ENCODE measurements at regions not wholly inside any gene's neighbourhood (a gene's known extent, or its start where the extent isn't known, plus 50 kb on each side); places are given as distances from the start of the nearest gene placed in this dataset.

GRCh38 chr14:61918998-61919397, 156.8 kb downstream of the SNAPC1 start:
- Histone ChIP-seq H3K27me3 (peaks cover 0 to 12% (median 3%) of the 10 kb centered on the region in 7 donors), H3K4me3 (no peak overlapping the region), H3K9me3 (no peaks in the 10 kb centered on the region), H3K36me3 (no peaks in the 10 kb centered on the region), H3K4me1 (no peaks in the 10 kb centered on the region), H3K27ac (no peak overlapping the region)
- DNase-seq = no peak
- TF ChIP-seq, protein P1, sequence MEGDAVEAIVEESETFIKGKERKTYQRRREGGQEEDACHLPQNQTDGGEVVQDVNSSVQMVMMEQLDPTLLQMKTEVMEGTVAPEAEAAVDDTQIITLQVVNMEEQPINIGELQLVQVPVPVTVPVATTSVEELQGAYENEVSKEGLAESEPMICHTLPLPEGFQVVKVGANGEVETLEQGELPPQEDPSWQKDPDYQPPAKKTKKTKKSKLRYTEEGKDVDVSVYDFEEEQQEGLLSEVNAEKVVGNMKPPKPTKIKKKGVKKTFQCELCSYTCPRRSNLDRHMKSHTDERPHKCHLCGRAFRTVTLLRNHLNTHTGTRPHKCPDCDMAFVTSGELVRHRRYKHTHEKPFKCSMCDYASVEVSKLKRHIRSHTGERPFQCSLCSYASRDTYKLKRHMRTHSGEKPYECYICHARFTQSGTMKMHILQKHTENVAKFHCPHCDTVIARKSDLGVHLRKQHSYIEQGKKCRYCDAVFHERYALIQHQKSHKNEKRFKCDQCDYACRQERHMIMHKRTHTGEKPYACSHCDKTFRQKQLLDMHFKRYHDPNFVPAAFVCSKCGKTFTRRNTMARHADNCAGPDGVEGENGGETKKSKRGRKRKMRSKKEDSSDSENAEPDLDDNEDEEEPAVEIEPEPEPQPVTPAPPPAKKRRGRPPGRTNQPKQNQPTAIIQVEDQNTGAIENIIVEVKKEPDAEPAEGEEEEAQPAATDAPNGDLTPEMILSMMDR (IDR thresholded peaks at IDR 0.05) = no peak
- intact Hi-C loops (cut with DNase I) = no loop called here
- ATAC-seq = peak in 2 of 8 donors; percentile 55 to 64
- 43 to 44% methylated on average over 2 of the region's 2 CpGs for WGBS, 2 donors

DNA sequence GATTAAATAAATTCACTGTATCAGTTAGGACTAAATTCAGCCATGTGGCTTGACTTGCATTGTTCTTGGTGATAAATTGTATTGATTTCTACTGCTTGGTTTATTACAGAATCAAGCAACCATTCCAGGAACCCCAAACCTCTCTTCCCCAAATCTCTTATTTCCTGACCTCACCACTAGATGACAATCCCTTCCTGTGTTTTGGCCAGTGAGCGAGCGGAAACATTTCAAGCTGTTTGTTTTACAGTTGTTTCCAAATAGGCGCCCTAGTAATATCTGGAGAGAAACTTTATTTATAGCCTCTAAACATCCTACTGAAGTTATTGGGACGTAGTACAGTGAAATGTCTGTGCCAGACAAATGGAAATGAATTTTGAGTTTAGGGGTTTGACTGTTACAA, 161.1 kb downstream of the SNAPC1 start:
- Histone ChIP-seq H3K4me3 (no peak overlapping the region), H3K9me3 (no peaks in the 10 kb centered on the region), H3K4me1 (no peaks in the 10 kb centered on the region), H3K36me3 (no peaks in the 10 kb centered on the region), H3K27ac (no peak overlapping the region), H3K27me3 (peaks cover 0 to 20% (median 6%) of the 10 kb centered on the region in 7 donors)
- WGBS, 2 donors = 24 to 29% methylated on average over 4 of the region's 4 CpGs
- no peak for DNase-seq
- TF ChIP-seq, protein P1 (IDR thresholded peaks at IDR 0.05) = no peak
- ATAC-seq = no peak
- intact Hi-C loops (cut with DNase I) = no loop called here

GRCh38 chr14:61925043-61925442, 162.8 kb downstream of the SNAPC1 start:
- Histone ChIP-seq H3K4me1 (no peaks in the 10 kb centered on the region), H3K36me3 (no peaks in the 10 kb centered on the region), H3K27ac (no peak overlapping the region), H3K9me3 (no peaks in the 10 kb centered on the region), H3K27me3 (peaks cover 0 to 28% (median 6%) of the 10 kb centered on the region in 7 donors), H3K4me3 (no peak overlapping the region)
- DNase-seq = no peak
- TF ChIP-seq, protein P1 (IDR thresholded peaks at IDR 0.05) = no peak
- intact Hi-C loops (cut with DNase I) = no loop called here
- ATAC-seq = no peak
- 41 to 42% methylated on average over 5 of the region's 5 CpGs for WGBS, 2 donors

- intact Hi-C loops (cut with DNase I) = no loop called here
- Histone ChIP-seq H3K4me1 (no peaks in the 10 kb centered on the region), H3K27me3 (peaks cover 0 to 26% (median 6%) of the 10 kb centered on the region in 7 donors), H3K27ac (no peak overlapping the region), H3K4me3 (no peak overlapping the region), H3K9me3 (no peaks in the 10 kb centered on the region), H3K36me3 (no peaks in the 10 kb centered on the region)
- 90 to 91% methylated on average over 1 of the region's 1 CpG for WGBS, 2 donors
- no peak for ATAC-seq
- no peak for DNase-seq
- TF ChIP-seq, protein P1 (IDR thresholded peaks at IDR 0.05) = no peak
Observed at GRCh38 chr14:61925732-61926435, 163.7 kb downstream of the SNAPC1 start.

Measured in heart right ventricle (tissue), 16 donors.